ENCODE measurements at regions not wholly inside any gene's neighbourhood (a gene's known extent, or its start where the extent isn't known, plus 50 kb on each side); places are given as distances from the start of the nearest gene placed in this dataset.

GRCh38 chr2:226267516-226268289, 531.9 kb downstream of the IRS1 start:
- no peak for TF ChIP-seq CTCF (IDR thresholded peaks at IDR 0.05)
- TF ChIP-seq POLR2A (IDR thresholded peaks at IDR 0.05), result no peak

Data from heart left ventricle (tissue), 13 donors.